ENCODE measurements at regions not wholly inside any gene's neighbourhood (a gene's known extent, or its start where the extent isn't known, plus 50 kb on each side); places are given as distances from the start of the nearest gene placed in this dataset.

DNA sequence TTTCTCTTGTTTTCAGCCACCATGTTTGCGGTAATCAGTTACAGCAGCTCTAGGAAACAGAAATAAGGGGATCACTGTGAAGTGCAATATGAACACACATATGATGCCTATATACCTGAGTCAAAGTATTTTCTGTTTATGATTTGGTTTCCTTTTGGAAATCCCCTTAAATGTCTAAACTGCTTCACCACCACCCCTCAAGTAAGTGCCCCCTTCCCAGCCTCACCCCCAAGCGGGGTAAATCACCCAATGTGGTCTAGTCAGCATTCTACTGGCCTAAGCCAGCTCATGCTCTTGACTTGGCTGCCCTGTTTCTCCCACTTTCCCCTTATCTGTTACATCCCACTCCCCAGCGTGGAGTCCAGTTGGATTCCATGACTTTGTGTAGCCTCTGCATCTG, 176.5 kb downstream of the QDPR start:
- TF ChIP-seq, protein P1, sequence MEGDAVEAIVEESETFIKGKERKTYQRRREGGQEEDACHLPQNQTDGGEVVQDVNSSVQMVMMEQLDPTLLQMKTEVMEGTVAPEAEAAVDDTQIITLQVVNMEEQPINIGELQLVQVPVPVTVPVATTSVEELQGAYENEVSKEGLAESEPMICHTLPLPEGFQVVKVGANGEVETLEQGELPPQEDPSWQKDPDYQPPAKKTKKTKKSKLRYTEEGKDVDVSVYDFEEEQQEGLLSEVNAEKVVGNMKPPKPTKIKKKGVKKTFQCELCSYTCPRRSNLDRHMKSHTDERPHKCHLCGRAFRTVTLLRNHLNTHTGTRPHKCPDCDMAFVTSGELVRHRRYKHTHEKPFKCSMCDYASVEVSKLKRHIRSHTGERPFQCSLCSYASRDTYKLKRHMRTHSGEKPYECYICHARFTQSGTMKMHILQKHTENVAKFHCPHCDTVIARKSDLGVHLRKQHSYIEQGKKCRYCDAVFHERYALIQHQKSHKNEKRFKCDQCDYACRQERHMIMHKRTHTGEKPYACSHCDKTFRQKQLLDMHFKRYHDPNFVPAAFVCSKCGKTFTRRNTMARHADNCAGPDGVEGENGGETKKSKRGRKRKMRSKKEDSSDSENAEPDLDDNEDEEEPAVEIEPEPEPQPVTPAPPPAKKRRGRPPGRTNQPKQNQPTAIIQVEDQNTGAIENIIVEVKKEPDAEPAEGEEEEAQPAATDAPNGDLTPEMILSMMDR (conservative IDR thresholded peaks at IDR 0.05 in 1 of 2, IDR thresholded peaks at IDR 0.05 in 1 of 2; ENCODE audit: low read depth in 1 of 2, low read length in 2 of 2), result no peak
- no peak for TF ChIP-seq EZH2 (IDR thresholded peaks at IDR 0.05; ENCODE audit: low read length, missing control alignments)
